Smooth muscle cell (in vitro differentiated cells): ENCODE measurements at regions not wholly inside any gene's neighbourhood (a gene's known extent, or its start where the extent isn't known, plus 50 kb on each side); places are given as distances from the start of the nearest gene placed in this dataset.

Source experiments
- DNase-seq: peaks from one replicate; lab custom pipeline; 2025; ENCODE audit not compliant: unreplicated experiment; lab: John Stamatoyannopoulos, UW
- H2AFZ ChIP-seq: fragments of 200-600 bp; sonication (generic); 2 replicates; pipeline ENCODE4 v1.6.0; 2016; ENCODE audit warnings: antibody characterized with exemption, low read depth, mild to moderate bottlenecking
- H3F3A ChIP-seq: fragments of 200-600 bp; sonication (generic); 2 replicates; pipeline ENCODE4 v1.6.0; 2017; ENCODE audit warnings: antibody characterized with exemption, low read depth
- H3K27ac ChIP-seq: fragments of 200-600 bp; sonication (generic); 2 replicates; pipeline ENCODE4 v1.5.1; 2016; ENCODE audit warnings: low read depth, mild to moderate bottlenecking
- H3K27me3 ChIP-seq: fragments of 200-600 bp; sonication (generic); 2 replicates; pipeline ENCODE4 v1.6.1; 2016; ENCODE audit warnings: low read depth, mild to moderate bottlenecking
- H3K36me3 ChIP-seq: fragments of 200-600 bp; sonication (generic); 2 replicates; pipeline ENCODE4 v1.5.1; 2016; ENCODE audit warnings: low read depth
- H3K4me1 ChIP-seq: fragments of 200-600 bp; sonication (generic); 2 replicates; pipeline ENCODE4 v1.5.1; 2016; ENCODE audit warnings: low read depth
- H3K4me2 ChIP-seq: fragments of 200-600 bp; sonication (generic); 2 replicates; pipeline ENCODE4 v1.6.0; 2016; ENCODE audit warnings: mild to moderate bottlenecking
- H3K4me3 ChIP-seq: fragments of 200-600 bp; sonication (generic); 2 replicates; pipeline ENCODE4 v1.5.1; 2016; ENCODE audit warnings: mild to moderate bottlenecking
- H3K79me2 ChIP-seq: fragments of 200-600 bp; sonication (generic); 2 replicates; pipeline ENCODE4 v1.6.0; 2016; ENCODE audit warnings: low read depth, mild to moderate bottlenecking
- H3K9ac ChIP-seq: fragments of 200-600 bp; sonication (generic); 2 replicates; pipeline ENCODE4 v1.6.0; 2016; ENCODE audit warnings: low read depth
- H3K9me3 ChIP-seq: fragments of 200-600 bp; sonication (generic); replicated peaks from 2 replicates; pipeline ENCODE4 v1.5.1; 2016; ENCODE audit warnings: low read depth
- H4K20me1 ChIP-seq: fragments of 200-600 bp; sonication (generic); 2 replicates; pipeline ENCODE4 v1.6.0; 2016; ENCODE audit warnings: low read depth
- CTCF ChIP-seq: fragments of 200-600 bp; sonication (generic); IDR thresholded peaks from 2 replicates; pipeline ENCODE4 v1.5.1; 2017; ENCODE audit warnings: borderline replicate concordance, mild to moderate bottlenecking, antibody characterized with exemption; ENCODE audit not compliant: insufficient read depth, poor library complexity, severe bottlenecking
- WGBS: methylation state at CpG from one replicate; pipeline ENCODE4 v1.1.7; 2016; ENCODE audit warnings: low lambda C conversion rate; 5-methylcytosine and 5-hydroxymethylcytosine counted together

GRCh38 chr12:5166976-5167375, 123.3 kb downstream of the KCNA5 start:
- peaks cover 13% of the 10 kb centered on the region for H3F3A ChIP-seq
- H3K4me3 ChIP-seq = no peak overlapping the region
- H4K20me1 ChIP-seq = no peaks in the 10 kb centered on the region
- no peaks in the 10 kb centered on the region for H3K27me3 ChIP-seq
- no peak for DNase-seq
- no peaks in the 10 kb centered on the region for H3K36me3 ChIP-seq
- H3K27ac ChIP-seq = peak overlapping the region; percentile 74
- 41% methylated on average over 4 of the region's 4 CpGs for WGBS
- H3K4me2 ChIP-seq = peak overlapping the region; percentile 70
- H3K4me1 ChIP-seq = peaks cover 4% of the 10 kb centered on the region
- TF ChIP-seq CTCF = no peak
- no peak overlapping the region for H3K9ac ChIP-seq
- H2AFZ ChIP-seq = no peak overlapping the region
- H3K79me2 ChIP-seq = no peaks in the 10 kb centered on the region
- no peaks in the 10 kb centered on the region for H3K9me3 ChIP-seq

DNA sequence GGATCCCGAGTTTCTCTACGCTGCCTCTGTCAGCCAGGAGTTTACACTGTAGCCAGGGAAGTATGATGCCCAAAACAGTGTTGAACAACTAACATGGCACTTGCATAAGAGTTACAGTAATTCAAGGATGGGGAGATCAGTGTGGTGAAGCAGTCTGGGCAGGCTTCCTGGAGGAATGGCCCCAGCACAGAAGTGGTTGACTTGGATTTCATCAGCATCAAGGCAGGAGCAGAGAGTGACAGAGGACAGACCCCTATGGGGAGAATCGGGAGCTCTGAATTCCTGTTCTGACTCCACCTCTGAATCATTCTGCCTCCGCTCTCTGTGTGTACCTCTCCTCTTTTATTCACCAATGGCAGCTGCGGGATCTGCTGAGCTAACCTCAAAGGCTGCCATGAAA, 124.5 kb downstream of the KCNA5 start:
- no peaks in the 10 kb centered on the region for H3K36me3 ChIP-seq
- H3K79me2 ChIP-seq = no peaks in the 10 kb centered on the region
- peaks cover 4% of the 10 kb centered on the region for H3K4me1 ChIP-seq
- DNase-seq = no peak
- no peak for TF ChIP-seq CTCF
- no peak overlapping the region for H3K4me2 ChIP-seq
- no peaks in the 10 kb centered on the region for H3K9me3 ChIP-seq
- peaks cover 13% of the 10 kb centered on the region for H3F3A ChIP-seq
- H2AFZ ChIP-seq = no peak overlapping the region
- no peaks in the 10 kb centered on the region for H4K20me1 ChIP-seq
- H3K9ac ChIP-seq = no peak overlapping the region
- WGBS = 90% methylated on average over 5 of the region's 5 CpGs
- H3K27ac ChIP-seq = no peak overlapping the region
- H3K27me3 ChIP-seq = no peaks in the 10 kb centered on the region
- no peak overlapping the region for H3K4me3 ChIP-seq

GRCh38 chr12:5170844-5171243, 127.2 kb downstream of the KCNA5 start:
- peaks cover 4% of the 10 kb centered on the region for H3K4me1 ChIP-seq
- no peaks in the 10 kb centered on the region for H3K79me2 ChIP-seq
- H4K20me1 ChIP-seq = no peaks in the 10 kb centered on the region
- H3F3A ChIP-seq = peaks cover 13% of the 10 kb centered on the region
- no peak overlapping the region for H3K9ac ChIP-seq
- no peaks in the 10 kb centered on the region for H3K9me3 ChIP-seq
- H3K36me3 ChIP-seq = no peaks in the 10 kb centered on the region
- no peak for DNase-seq
- no peak overlapping the region for H3K27ac ChIP-seq
- H3K4me3 ChIP-seq = no peak overlapping the region
- no peak overlapping the region for H3K4me2 ChIP-seq
- no peak for TF ChIP-seq CTCF
- WGBS = 95% methylated on average over 5 of the region's 5 CpGs
- no peaks in the 10 kb centered on the region for H3K27me3 ChIP-seq
- H2AFZ ChIP-seq = no peak overlapping the region

GRCh38 chr12:5171701-5172100, 128.0 kb downstream of the KCNA5 start:
- H3K9ac ChIP-seq = no peak overlapping the region
- DNase-seq = no peak

More at GRCh38 chr12:5171701-5172100, 128.0 kb downstream of the KCNA5 start:
- H3K4me1 ChIP-seq = peaks cover 4% of the 10 kb centered on the region
- no peaks in the 10 kb centered on the region for H3K36me3 ChIP-seq
- H4K20me1 ChIP-seq = no peaks in the 10 kb centered on the region
- H3K4me3 ChIP-seq = no peak overlapping the region
- no peak overlapping the region for H2AFZ ChIP-seq
- H3K79me2 ChIP-seq = no peaks in the 10 kb centered on the region
- H3K9me3 ChIP-seq = no peaks in the 10 kb centered on the region
- WGBS = 24% methylated on average over 5 of the region's 5 CpGs
- no peaks in the 10 kb centered on the region for H3K27me3 ChIP-seq
- no peak overlapping the region for H3K27ac ChIP-seq
- H3F3A ChIP-seq = peaks cover 6% of the 10 kb centered on the region
- peak; percentile 70 for TF ChIP-seq CTCF
- H3K4me2 ChIP-seq = no peak overlapping the region
